ENCODE measurements at regions not wholly inside any gene's neighbourhood (a gene's known extent, or its start where the extent isn't known, plus 50 kb on each side); places are given as distances from the start of the nearest gene placed in this dataset.

DNA sequence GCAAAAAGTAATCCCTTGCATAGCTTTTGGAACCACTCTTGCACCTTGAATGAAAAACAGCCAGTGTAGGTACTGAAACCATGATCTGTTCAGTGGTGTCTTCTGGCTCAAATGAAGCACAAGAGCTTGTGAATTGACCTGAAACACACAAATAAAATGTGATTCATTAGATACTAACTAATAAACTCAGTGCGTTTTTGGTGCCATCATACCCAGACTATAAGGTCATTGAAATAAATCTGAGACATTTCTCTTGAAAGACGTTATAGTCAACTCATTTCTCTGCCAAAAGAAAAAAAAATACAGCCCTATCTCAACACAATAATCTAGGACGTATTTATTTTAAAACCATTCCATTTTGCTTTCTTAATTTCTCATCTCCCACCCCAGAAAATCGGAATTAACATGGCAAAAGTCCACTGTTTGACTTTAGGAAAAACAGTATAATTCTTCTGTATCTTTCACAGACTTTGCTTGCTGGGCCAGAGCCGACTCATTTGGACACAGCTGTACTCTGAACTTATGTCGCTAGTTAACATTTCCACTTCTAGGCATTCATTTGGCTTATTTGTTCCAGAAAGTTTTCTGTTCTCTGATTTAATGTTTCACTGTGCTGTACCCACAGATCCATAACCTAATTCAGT, 284.9 kb upstream of the TBL1XR1 start:
- H3K9ac ChIP-seq (ENCODE audit: low read length) = no peak overlapping the region
- H3K36me3 ChIP-seq (ENCODE audit: insufficient read depth, low read length) = no peaks in the 10 kb centered on the region
- H3K79me2 ChIP-seq (replicated peaks; ENCODE audit: insufficient read depth, low read length) = no peaks in the 10 kb centered on the region
- TF ChIP-seq RAD21 (conservative IDR thresholded peaks at IDR 0.05) (no peak), POLR2AphosphoS5 (IDR thresholded peaks at IDR 0.05) (no peak), CTCF (IDR thresholded peaks at IDR 0.05; ENCODE audit: poor library complexity, severe bottlenecking) (no peak), SMC3 (conservative IDR thresholded peaks at IDR 0.05; ENCODE audit: poor library complexity) (no peak), TAF1 (IDR thresholded peaks at IDR 0.05; ENCODE audit: low read depth) (no peak), EZH2 (IDR thresholded peaks at IDR 0.05; ENCODE audit: borderline replicate concordance, insufficient read depth, low read length, poor library complexity, severe bottlenecking) (no peak), MXI1 (conservative IDR thresholded peaks at IDR 0.05; ENCODE audit: poor library complexity, severe bottlenecking) (no peak), EP300 (conservative IDR thresholded peaks at IDR 0.05; ENCODE audit: poor library complexity, severe bottlenecking) (no peak)
- TF ChIP-seq, protein P1, sequence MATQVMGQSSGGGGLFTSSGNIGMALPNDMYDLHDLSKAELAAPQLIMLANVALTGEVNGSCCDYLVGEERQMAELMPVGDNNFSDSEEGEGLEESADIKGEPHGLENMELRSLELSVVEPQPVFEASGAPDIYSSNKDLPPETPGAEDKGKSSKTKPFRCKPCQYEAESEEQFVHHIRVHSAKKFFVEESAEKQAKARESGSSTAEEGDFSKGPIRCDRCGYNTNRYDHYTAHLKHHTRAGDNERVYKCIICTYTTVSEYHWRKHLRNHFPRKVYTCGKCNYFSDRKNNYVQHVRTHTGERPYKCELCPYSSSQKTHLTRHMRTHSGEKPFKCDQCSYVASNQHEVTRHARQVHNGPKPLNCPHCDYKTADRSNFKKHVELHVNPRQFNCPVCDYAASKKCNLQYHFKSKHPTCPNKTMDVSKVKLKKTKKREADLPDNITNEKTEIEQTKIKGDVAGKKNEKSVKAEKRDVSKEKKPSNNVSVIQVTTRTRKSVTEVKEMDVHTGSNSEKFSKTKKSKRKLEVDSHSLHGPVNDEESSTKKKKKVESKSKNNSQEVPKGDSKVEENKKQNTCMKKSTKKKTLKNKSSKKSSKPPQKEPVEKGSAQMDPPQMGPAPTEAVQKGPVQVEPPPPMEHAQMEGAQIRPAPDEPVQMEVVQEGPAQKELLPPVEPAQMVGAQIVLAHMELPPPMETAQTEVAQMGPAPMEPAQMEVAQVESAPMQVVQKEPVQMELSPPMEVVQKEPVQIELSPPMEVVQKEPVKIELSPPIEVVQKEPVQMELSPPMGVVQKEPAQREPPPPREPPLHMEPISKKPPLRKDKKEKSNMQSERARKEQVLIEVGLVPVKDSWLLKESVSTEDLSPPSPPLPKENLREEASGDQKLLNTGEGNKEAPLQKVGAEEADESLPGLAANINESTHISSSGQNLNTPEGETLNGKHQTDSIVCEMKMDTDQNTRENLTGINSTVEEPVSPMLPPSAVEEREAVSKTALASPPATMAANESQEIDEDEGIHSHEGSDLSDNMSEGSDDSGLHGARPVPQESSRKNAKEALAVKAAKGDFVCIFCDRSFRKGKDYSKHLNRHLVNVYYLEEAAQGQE (IDR thresholded peaks at IDR 0.05; ENCODE audit: borderline replicate concordance) = no peak
- H3K4me2 ChIP-seq (ENCODE audit: low read length) = no peak overlapping the region
- no peaks in the 10 kb centered on the region for H3K9me3 ChIP-seq (ENCODE audit: low read length)
- no peak overlapping the region for H3K27ac ChIP-seq (ENCODE audit: low read length)
- H2AFZ ChIP-seq (ENCODE audit: low read depth, low read length) = no peak overlapping the region
- H3K27me3 ChIP-seq (ENCODE audit: insufficient read depth, low read depth, low read length) = no peaks in the 10 kb centered on the region
- no peak overlapping the region for H3K4me3 ChIP-seq (ENCODE audit: low read length)
- H3K9me2 ChIP-seq (ENCODE audit: insufficient read depth, low read length) = no peaks in the 10 kb centered on the region
- no peaks in the 10 kb centered on the region for H3F3A ChIP-seq (ENCODE audit: insufficient read depth, low read length, poor library complexity, severe bottlenecking)
- no peaks in the 10 kb centered on the region for H4K20me1 ChIP-seq (ENCODE audit: insufficient read depth)

DNA sequence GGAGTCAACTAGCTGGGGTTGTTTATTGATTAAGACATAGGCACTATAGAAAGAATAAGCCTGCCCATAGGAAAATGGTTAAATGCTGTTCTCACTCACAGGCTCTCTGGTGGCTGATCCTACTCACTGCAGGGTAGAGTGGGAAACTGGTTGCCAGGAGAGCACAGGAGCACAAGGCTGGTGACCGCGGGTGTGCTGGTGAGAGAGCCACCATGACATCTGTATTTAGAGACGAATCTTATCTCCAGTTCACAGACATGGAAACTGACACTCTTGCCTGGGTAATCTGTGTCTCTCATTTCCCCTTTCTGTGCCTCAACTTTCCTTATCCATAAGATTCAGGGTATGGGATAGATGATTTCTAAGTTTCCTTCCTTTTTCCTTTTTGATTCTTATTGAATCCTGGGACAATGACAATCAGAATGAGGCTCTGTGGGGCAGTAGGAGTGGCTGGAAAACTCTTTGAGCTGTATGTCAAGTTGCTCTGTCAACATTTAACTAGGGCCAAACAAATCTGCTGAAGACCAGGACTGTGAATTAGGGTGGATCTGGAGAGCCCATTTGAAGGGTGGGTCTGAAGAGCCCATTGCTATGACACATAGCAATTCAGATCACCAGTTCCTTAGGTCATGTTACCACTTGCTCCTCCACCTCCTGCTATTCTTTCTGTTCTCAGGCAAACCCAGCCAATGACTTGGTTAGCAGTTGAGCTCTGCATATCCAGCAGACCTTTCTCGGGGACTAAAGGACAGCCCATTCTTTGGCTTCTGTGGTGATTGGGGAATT, 286.1 kb upstream of the TBL1XR1 start:
- Histone ChIP-seq H3K9ac (ENCODE audit: low read length) (no peak overlapping the region), H2AFZ (ENCODE audit: low read depth, low read length) (no peak overlapping the region), H3K9me2 (ENCODE audit: insufficient read depth, low read length) (no peaks in the 10 kb centered on the region), H3K36me3 (ENCODE audit: insufficient read depth, low read length) (no peaks in the 10 kb centered on the region), H3K4me2 (ENCODE audit: low read length) (no peak overlapping the region), H3K4me3 (ENCODE audit: low read length) (no peak overlapping the region), H3F3A (ENCODE audit: insufficient read depth, low read length, poor library complexity, severe bottlenecking) (no peaks in the 10 kb centered on the region), H4K20me1 (ENCODE audit: insufficient read depth) (no peaks in the 10 kb centered on the region), H3K9me3 (ENCODE audit: low read length) (no peaks in the 10 kb centered on the region), H3K27me3 (ENCODE audit: insufficient read depth, low read depth, low read length) (no peaks in the 10 kb centered on the region), H3K27ac (ENCODE audit: low read length) (no peak overlapping the region), H3K79me2 (replicated peaks; ENCODE audit: insufficient read depth, low read length) (no peaks in the 10 kb centered on the region)
- no peak for TF ChIP-seq TAF1 (IDR thresholded peaks at IDR 0.05; ENCODE audit: low read depth)
- TF ChIP-seq, protein P1 (IDR thresholded peaks at IDR 0.05; ENCODE audit: borderline replicate concordance) = no peak
- TF ChIP-seq RAD21 (conservative IDR thresholded peaks at IDR 0.05) = no peak
- no peak for TF ChIP-seq EP300 (conservative IDR thresholded peaks at IDR 0.05; ENCODE audit: poor library complexity, severe bottlenecking)
- no peak for TF ChIP-seq EZH2 (IDR thresholded peaks at IDR 0.05; ENCODE audit: borderline replicate concordance, insufficient read depth, low read length, poor library complexity, severe bottlenecking)
- no peak for TF ChIP-seq CTCF (IDR thresholded peaks at IDR 0.05; ENCODE audit: poor library complexity, severe bottlenecking)
- TF ChIP-seq POLR2AphosphoS5 (IDR thresholded peaks at IDR 0.05) = no peak
- no peak for TF ChIP-seq MXI1 (conservative IDR thresholded peaks at IDR 0.05; ENCODE audit: poor library complexity, severe bottlenecking)
- TF ChIP-seq SMC3 (conservative IDR thresholded peaks at IDR 0.05; ENCODE audit: poor library complexity) = no peak

All from neural cell (in vitro differentiated cells).